ENCODE measurements at regions not wholly inside any gene's neighbourhood (a gene's known extent, or its start where the extent isn't known, plus 50 kb on each side); places are given as distances from the start of the nearest gene placed in this dataset.

DNA sequence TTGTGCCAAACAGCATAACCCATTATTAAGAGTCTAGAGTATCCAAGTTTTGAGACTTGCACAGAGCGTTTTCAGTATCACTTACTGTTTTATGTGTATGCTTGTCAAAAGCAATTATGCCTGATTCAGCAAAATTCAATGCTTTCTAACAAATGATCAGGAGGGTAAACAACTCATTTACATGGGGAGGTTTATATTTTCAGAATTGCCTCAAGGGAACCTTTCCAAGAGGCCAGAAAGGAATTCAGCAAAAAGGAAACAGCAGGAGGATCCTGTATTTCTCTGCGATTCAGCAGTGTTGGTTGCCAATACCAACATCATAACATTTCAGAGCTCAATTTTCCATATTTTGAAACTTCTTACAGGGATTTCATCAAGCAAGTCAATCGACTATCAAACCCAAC is 69.3 kb upstream of the DAB2 start:
- DNase-seq (ENCODE audit: low read depth): no peak
- no peak overlapping the region for H3K4me3 ChIP-seq (ENCODE audit: low read length)
- TF ChIP-seq CTCF (IDR thresholded peaks at IDR 0.05; ENCODE audit: insufficient read depth, low read depth, low read length, missing control alignments): no peak

- DNase-seq (ENCODE audit: low read depth): no peak
- TF ChIP-seq CTCF (IDR thresholded peaks at IDR 0.05; ENCODE audit: insufficient read depth, low read depth, low read length, missing control alignments): no peak
- H3K4me3 ChIP-seq (ENCODE audit: low read length): no peak overlapping the region
Observed at GRCh38 chr5:39491210-39491609, 66.4 kb upstream of the DAB2 start.

GRCh38 chr5:39489263-39489662 is 64.5 kb upstream of the DAB2 start:
- no peak for TF ChIP-seq CTCF (IDR thresholded peaks at IDR 0.05; ENCODE audit: insufficient read depth, low read depth, low read length, missing control alignments)
- no peak for DNase-seq (ENCODE audit: low read depth)

GRCh38 chr5:39486790-39487189 is 62.0 kb upstream of the DAB2 start:
- no peak for TF ChIP-seq CTCF (IDR thresholded peaks at IDR 0.05; ENCODE audit: insufficient read depth, low read depth, low read length, missing control alignments)
- no peak overlapping the region for H3K4me3 ChIP-seq (ENCODE audit: low read length)
- DNase-seq (ENCODE audit: low read depth): no peak

More at GRCh38 chr5:39489263-39489662, 64.5 kb upstream of the DAB2 start:
- no peak overlapping the region for H3K4me3 ChIP-seq (ENCODE audit: low read length)

DNA sequence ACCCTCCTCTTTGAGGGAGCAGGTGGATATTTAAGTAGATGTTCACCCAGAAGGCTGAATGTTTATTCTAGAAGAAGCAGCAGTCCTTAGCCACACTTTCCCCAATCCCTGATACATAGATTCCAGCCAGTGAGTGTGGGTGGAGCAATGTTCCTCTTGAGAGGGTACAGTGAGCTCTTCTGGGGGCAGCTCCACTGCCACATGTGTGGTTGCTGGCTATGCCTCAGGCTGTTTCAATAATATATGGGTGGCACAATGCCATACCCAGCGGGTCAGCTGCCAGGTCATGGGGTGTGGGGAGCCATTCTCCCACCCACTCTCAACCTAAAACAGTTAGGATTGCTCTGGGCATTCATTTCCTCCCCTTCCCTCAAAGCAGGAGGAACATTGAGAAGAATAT is 61.6 kb upstream of the DAB2 start:
- H3K4me3 ChIP-seq (ENCODE audit: low read length): no peak overlapping the region
- no peak for DNase-seq (ENCODE audit: low read depth)
- no peak for TF ChIP-seq CTCF (IDR thresholded peaks at IDR 0.05; ENCODE audit: insufficient read depth, low read depth, low read length, missing control alignments)

DNA sequence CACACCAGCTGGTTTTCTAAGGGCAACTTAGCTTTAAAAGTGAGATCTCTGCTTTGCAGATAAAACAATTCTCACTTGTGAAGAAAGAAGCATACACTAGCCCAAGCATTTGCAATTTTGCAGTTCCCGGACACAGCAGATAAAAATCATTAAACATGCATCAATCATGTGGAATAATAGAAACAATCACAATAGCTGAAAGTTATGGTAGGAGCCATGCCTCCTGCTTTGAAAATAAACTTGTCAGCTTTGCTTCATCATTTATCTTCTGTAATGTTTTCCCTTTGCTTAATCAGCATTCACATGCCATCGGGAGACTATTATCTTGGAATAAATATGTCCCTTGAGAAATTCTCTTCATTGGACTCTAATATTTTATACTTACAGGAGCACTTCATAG is 60.3 kb upstream of the DAB2 start:
- TF ChIP-seq CTCF (IDR thresholded peaks at IDR 0.05; ENCODE audit: insufficient read depth, low read depth, low read length, missing control alignments): no peak
- no peak for DNase-seq (ENCODE audit: low read depth)
- H3K4me3 ChIP-seq (ENCODE audit: low read length): no peak overlapping the region

DNA sequence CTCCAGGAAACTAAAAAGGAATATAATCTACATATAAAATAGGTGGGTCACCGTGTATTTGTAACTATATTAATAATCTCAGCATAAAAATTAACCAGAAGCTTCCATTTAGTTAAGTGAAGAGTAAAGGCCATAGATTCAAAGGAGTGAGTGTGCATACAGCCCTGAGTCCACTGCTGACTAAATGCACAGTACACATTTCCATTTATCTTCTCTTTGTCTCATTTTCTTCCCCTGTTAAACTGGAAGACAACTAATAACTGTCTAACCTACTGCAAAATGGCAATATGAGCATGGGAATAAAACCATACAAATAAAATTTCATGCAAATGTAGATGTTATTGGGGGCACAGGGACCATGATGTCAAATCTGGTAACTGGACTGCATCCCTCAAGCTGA is 59.9 kb upstream of the DAB2 start:
- TF ChIP-seq CTCF (IDR thresholded peaks at IDR 0.05; ENCODE audit: insufficient read depth, low read depth, low read length, missing control alignments): no peak
- H3K4me3 ChIP-seq (ENCODE audit: low read length): no peak overlapping the region
- no peak for DNase-seq (ENCODE audit: low read depth)
